ENCODE measurements at regions not wholly inside any gene's neighbourhood (a gene's known extent, or its start where the extent isn't known, plus 50 kb on each side); places are given as distances from the start of the nearest gene placed in this dataset.

DNA sequence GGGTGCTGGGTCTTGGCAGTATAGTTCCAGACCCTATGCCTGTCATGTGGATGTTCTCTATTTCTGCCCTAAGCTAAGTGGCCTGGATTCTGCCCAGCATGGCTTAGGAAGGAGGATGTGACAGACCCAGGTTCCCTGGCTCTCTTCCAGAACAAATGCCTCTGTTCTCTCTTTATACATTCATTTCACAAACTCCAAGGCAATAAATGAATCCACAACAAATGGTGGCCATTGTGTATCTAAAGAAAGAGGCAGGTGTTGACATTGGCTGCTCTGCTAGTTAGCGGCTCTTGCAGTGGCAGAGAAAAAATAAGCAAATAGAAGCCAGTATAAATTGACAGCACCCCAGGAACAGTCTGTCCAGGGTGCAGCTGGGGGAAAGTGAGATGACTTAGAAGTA is 298.6 kb downstream of the SUCLG1 start:
- TF ChIP-seq CTCF (IDR thresholded peaks at IDR 0.05; ENCODE audit: low read depth, low read length, poor library complexity, severe bottlenecking) (no peak), EZH2phosphoT487 (IDR thresholded peaks at IDR 0.05; ENCODE audit: borderline replicate concordance, low read length) (no peak)

Data from DOHH2 (cell line).